Spleen (tissue), 7 donors: ENCODE measurements at regions not wholly inside any gene's neighbourhood (a gene's known extent, or its start where the extent isn't known, plus 50 kb on each side); places are given as distances from the start of the nearest gene placed in this dataset.

Source experiments
- POLR2A ChIP-seq, 3 donors: fragments of 450-650 bp; IDR thresholded peaks; one replicate each; pipeline ENCODE4 v1.5.1; 2017; ENCODE audit warnings: antibody characterized with exemption in 3 of 3, mild to moderate bottlenecking in 1 of 3
- TF ChIP-seq, protein P1 (sequence below), 11 experiments: fragments of 200-600 bp in 7 of 11; fragments of 450-650 bp in 4 of 11; sonication (generic) in 4 of 11; IDR thresholded peaks in 8 of 11; conservative IDR thresholded peaks in 3 of 11; 1 replicate in 7 of 11; 2 replicates in 4 of 11; pipeline versions ENCODE4 v1.4.0 to v1.8.0; 2016 to 2021; ENCODE audit warnings: antibody characterized with exemption in 11 of 11, inconsistent platforms in 4 of 11, mild to moderate bottlenecking in 1 of 11
- donor health status: DM: no; HTN: no; CAD: no; lungs with moderate emphysema.
- donor health status: DM: no; HTN: no; CAD: no.
- donor health status: DM: no; HTN: no; CAD: no.

DNA sequence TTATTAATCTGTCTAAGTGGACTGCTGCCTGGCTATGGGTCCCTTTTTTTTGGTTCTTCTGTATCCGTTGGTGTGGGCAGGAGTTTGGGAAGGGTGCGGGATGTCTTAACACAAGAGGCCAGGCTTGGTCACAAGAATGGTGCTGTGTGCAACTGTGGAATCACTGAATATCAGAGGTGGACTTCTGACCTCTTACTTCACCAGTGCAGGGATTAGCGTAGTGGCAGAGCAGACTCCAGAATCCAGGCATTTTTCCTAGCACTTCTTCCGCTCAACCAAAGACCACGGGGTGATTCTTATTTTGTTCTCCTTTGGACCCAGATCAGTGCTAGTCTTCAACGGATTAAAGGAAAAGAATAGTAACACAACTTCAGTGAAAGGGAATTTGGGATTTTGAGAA, 254.3 kb upstream of the TNP1 start:
- TF ChIP-seq, protein P1, sequence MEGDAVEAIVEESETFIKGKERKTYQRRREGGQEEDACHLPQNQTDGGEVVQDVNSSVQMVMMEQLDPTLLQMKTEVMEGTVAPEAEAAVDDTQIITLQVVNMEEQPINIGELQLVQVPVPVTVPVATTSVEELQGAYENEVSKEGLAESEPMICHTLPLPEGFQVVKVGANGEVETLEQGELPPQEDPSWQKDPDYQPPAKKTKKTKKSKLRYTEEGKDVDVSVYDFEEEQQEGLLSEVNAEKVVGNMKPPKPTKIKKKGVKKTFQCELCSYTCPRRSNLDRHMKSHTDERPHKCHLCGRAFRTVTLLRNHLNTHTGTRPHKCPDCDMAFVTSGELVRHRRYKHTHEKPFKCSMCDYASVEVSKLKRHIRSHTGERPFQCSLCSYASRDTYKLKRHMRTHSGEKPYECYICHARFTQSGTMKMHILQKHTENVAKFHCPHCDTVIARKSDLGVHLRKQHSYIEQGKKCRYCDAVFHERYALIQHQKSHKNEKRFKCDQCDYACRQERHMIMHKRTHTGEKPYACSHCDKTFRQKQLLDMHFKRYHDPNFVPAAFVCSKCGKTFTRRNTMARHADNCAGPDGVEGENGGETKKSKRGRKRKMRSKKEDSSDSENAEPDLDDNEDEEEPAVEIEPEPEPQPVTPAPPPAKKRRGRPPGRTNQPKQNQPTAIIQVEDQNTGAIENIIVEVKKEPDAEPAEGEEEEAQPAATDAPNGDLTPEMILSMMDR (IDR thresholded peaks at IDR 0.05 in 8 of 11, conservative IDR thresholded peaks at IDR 0.05 in 3 of 11) = no peak
- no peak for TF ChIP-seq POLR2A (IDR thresholded peaks at IDR 0.05)
